ENCODE measurements at regions not wholly inside any gene's neighbourhood (a gene's known extent, or its start where the extent isn't known, plus 50 kb on each side); places are given as distances from the start of the nearest gene placed in this dataset.

GRCh38 chr14:95808371-95808770, 68.3 kb upstream of the TUNAR start:
- no peak for TF ChIP-seq CTCF (IDR thresholded peaks at IDR 0.05)
- no peak for TF ChIP-seq POLR2A (IDR thresholded peaks at IDR 0.05)
